ENCODE measurements at regions not wholly inside any gene's neighbourhood (a gene's known extent, or its start where the extent isn't known, plus 50 kb on each side); places are given as distances from the start of the nearest gene placed in this dataset.

GRCh38 chr18:34647251-34647650 is 62.8 kb upstream of the DTNA start (continued):
- no peak for TF ChIP-seq EZH2 (IDR thresholded peaks at IDR 0.05; ENCODE audit: low read depth, low read length, severe bottlenecking)
- no peak for TF ChIP-seq KDM4A (IDR thresholded peaks at IDR 0.05; ENCODE audit: low read depth, low read length, severe bottlenecking)
- no peak for TF ChIP-seq SP4 (IDR thresholded peaks at IDR 0.05; ENCODE audit: low read length)
- TF ChIP-seq BRCA1 (IDR thresholded peaks at IDR 0.05; ENCODE audit: low read depth, low read length): no peak
- peak in 2 of 3 experiments; percentile 36 to 53; a peak in 2 of 4 replicates for TF ChIP-seq CTCF (IDR thresholded peaks at IDR 0.05; ENCODE audit: control extremely low read depth in 1 of 3, insufficient read depth in 1 of 3, low read depth in 1 of 3, low read length in 3 of 3)
- TF ChIP-seq TBP (IDR thresholded peaks at IDR 0.05; ENCODE audit: low read depth, low read length): no peak
- no peak for TF ChIP-seq ATF2 (IDR thresholded peaks at IDR 0.05; ENCODE audit: low read length)
- TF ChIP-seq EP300 (IDR thresholded peaks at IDR 0.05; ENCODE audit: borderline replicate concordance in 1 of 2, low read depth in 2 of 2, low read length in 2 of 2): no peak
- TF ChIP-seq TAF1 (IDR thresholded peaks at IDR 0.05; ENCODE audit: low read depth, low read length): no peak
- no peak for TF ChIP-seq CEBPB (IDR thresholded peaks at IDR 0.05; ENCODE audit: low read depth, low read length)
- 0 out of 2 replicates have a peak, but pooled peaks have one; percentile 18 for TF ChIP-seq TEAD4 (IDR thresholded peaks at IDR 0.05; ENCODE audit: low read depth, low read length)
